Caco-2 (cell line): ENCODE measurements at regions not wholly inside any gene's neighbourhood (a gene's known extent, or its start where the extent isn't known, plus 50 kb on each side); places are given as distances from the start of the nearest gene placed in this dataset.

Experiments
- BruUV-seq: library from RNA; stranded (reverse); fragments of 400-500 nt; replicated peaks from 2 replicates; lab custom pipeline; 2021; lab: Mats Ljungman, UMichigan
- CTCF ChIA-PET: fragments of 300-600 bp; sonication (Branson Sonifier 250); formaldehyde crosslinking; loops from one replicate; lab custom pipeline; 2022; ENCODE audit warnings: antibody characterized with exemption; lab: Charles Lee
- POLR2A ChIA-PET: fragments of 300-600 bp; sonication (Branson Sonifier 250); formaldehyde crosslinking; loops from one replicate; lab custom pipeline; 2022; ENCODE audit warnings: antibody characterized with exemption; lab: Charles Lee
- DNase-seq, 2 experiments: peaks; one replicate each; pipeline versions ENCODE4 v3.0.0 to v3.0.0-alpha.2; 2020 to 2022
- H3K27me3 ChIP-seq: replicated peaks from 2 replicates; pipeline ENCODE4 v1.6.0; 2011; ENCODE audit warnings: low read length; ENCODE audit not compliant: control insufficient read depth, insufficient read depth
- H3K36me3 ChIP-seq: 2 replicates; pipeline ENCODE4 v1.5.1; 2011; ENCODE audit warnings: low read length; ENCODE audit not compliant: control insufficient read depth, insufficient read depth
- H3K4me1 ChIP-seq: fragments of 250-450 bp; sonication (Bioruptor Pico); 2 replicates; pipeline ENCODE4 v1.5.1; 2020; ENCODE audit warnings: mild to moderate bottlenecking
- H3K4me3 ChIP-seq: 2 replicates; pipeline ENCODE4 v1.5.1; 2011; ENCODE audit warnings: low read depth, mild to moderate bottlenecking, control low read depth, low read length
- H3K9me3 ChIP-seq: fragments of 250-450 bp; sonication (Bioruptor Pico); 2 replicates; pipeline ENCODE4 v1.5.1; 2020; ENCODE audit warnings: mild to moderate bottlenecking, moderate library complexity
- H3K27ac Mint-ChIP-seq: one replicate; pipeline ENCODE4 v1.8.0; 2022; ENCODE audit warnings: mixed read lengths; ENCODE audit not compliant: unreplicated experiment
- H3K27me3 Mint-ChIP-seq: one replicate; pipeline ENCODE4 v1.8.0; 2022; ENCODE audit warnings: mixed read lengths; ENCODE audit not compliant: insufficient read depth, unreplicated experiment
- H3K36me3 Mint-ChIP-seq: one replicate; pipeline ENCODE4 v1.8.0; 2022; ENCODE audit warnings: mild to moderate bottlenecking, mixed read lengths; ENCODE audit not compliant: insufficient read depth, unreplicated experiment
- H3K4me1 Mint-ChIP-seq: one replicate; pipeline ENCODE4 v1.8.0; 2022; ENCODE audit warnings: low read depth, mixed read lengths; ENCODE audit not compliant: unreplicated experiment
- H3K4me3 Mint-ChIP-seq: one replicate; pipeline ENCODE4 v1.8.0; 2022; ENCODE audit warnings: mild to moderate bottlenecking, moderate library complexity, mixed read lengths; ENCODE audit not compliant: unreplicated experiment
- H3K9me3 Mint-ChIP-seq: one replicate; pipeline ENCODE4 v1.8.0; 2022; ENCODE audit warnings: mixed read lengths; ENCODE audit not compliant: unreplicated experiment
- CTCF ChIP-seq, 2 experiments: fragments of 200-600 bp in 1 of 2; IDR thresholded peaks; 1 replicate in 1 of 2; 2 replicates in 1 of 2; pipeline versions ENCODE4 v1.5.1 to v1.8.0; 2011 to 2022; ENCODE audit warnings: antibody characterized with exemption in 1 of 2, control low read depth in 1 of 2, inconsistent platforms in 1 of 2, low read depth in 1 of 2, low read length in 1 of 2, mild to moderate bottlenecking in 1 of 2, moderate library complexity in 1 of 2; ENCODE audit not compliant: insufficient read depth in 1 of 2, severe bottlenecking in 1 of 2, unreplicated experiment in 1 of 2
- intact Hi-C: fragments of 100-400 bp; cut with micrococcal nuclease; formaldehyde crosslinking; loops from one replicate; pipeline ENCODE4 v1.10.0; 2022; ENCODE audit not compliant: unreplicated experiment

- H3K36me3 ChIP-seq: no peaks in the 10 kb centered on the region
- no peak for TF ChIP-seq CTCF (IDR thresholded peaks at IDR 0.05; ENCODE audit: insufficient read depth in 1 of 2, low read depth in 1 of 2, low read length in 1 of 2, severe bottlenecking in 1 of 2, unreplicated experiment in 1 of 2)
- no peak overlapping the region for H3K4me3 ChIP-seq
- H3K9me3 ChIP-seq: no peaks in the 10 kb centered on the region; the same call in 1 of the 2 replicates
- intact Hi-C loops: no loop called here
- H3K4me1 ChIP-seq: no peaks in the 10 kb centered on the region
- peaks cover 7% of the 10 kb centered on the region for H3K27me3 Mint-ChIP-seq
- no peaks in the 10 kb centered on the region for H3K36me3 Mint-ChIP-seq
- no peaks in the 10 kb centered on the region for H3K27me3 ChIP-seq
- DNase-seq: no peak
- no peaks in the 10 kb centered on the region for H3K9me3 Mint-ChIP-seq
- no peak overlapping the region for H3K27ac Mint-ChIP-seq
- no peak overlapping the region for H3K4me3 Mint-ChIP-seq
- CTCF ChIA-PET: no interaction called here
- no peaks in the 10 kb centered on the region for H3K4me1 Mint-ChIP-seq
- POLR2A ChIA-PET: no interaction called here
- BruUV-seq: no TSS peak
Observed at GRCh38 chr13:74633734-74634133, 499.5 kb upstream of the KLF12 start.

- no peaks in the 10 kb centered on the region for H3K36me3 Mint-ChIP-seq
- ChIA-PET CTCF (no interaction called here), POLR2A (no interaction called here)
- no peak for DNase-seq
- no peak for TF ChIP-seq CTCF (IDR thresholded peaks at IDR 0.05; ENCODE audit: insufficient read depth in 1 of 2, low read depth in 1 of 2, low read length in 1 of 2, severe bottlenecking in 1 of 2, unreplicated experiment in 1 of 2)
- intact Hi-C loops: no loop called here
- Histone ChIP-seq H3K36me3 (no peaks in the 10 kb centered on the region), H3K9me3 (no peaks in the 10 kb centered on the region; the same call in 1 of the 2 replicates), H3K27me3 (no peaks in the 10 kb centered on the region), H3K4me3 (no peak overlapping the region), H3K4me1 (no peaks in the 10 kb centered on the region)
- BruUV-seq: no TSS peak
- H3K27me3 Mint-ChIP-seq: peaks cover 13% of the 10 kb centered on the region
- no peak overlapping the region for H3K27ac Mint-ChIP-seq
- H3K4me1 Mint-ChIP-seq: no peaks in the 10 kb centered on the region
- no peaks in the 10 kb centered on the region for H3K9me3 Mint-ChIP-seq
- no peak overlapping the region for H3K4me3 Mint-ChIP-seq
Observed at GRCh38 chr13:74629985-74630384, 495.8 kb upstream of the KLF12 start.

- ChIA-PET CTCF (no interaction called here), POLR2A (no interaction called here)
- no peak for DNase-seq
- Histone ChIP-seq H3K4me1 (no peaks in the 10 kb centered on the region), H3K27me3 (no peaks in the 10 kb centered on the region), H3K9me3 (no peaks in the 10 kb centered on the region), H3K4me3 (no peak overlapping the region), H3K36me3 (no peaks in the 10 kb centered on the region)
- no peaks in the 10 kb centered on the region for H3K36me3 Mint-ChIP-seq
- H3K9me3 Mint-ChIP-seq: no peaks in the 10 kb centered on the region
- H3K4me3 Mint-ChIP-seq: no peak overlapping the region
- intact Hi-C loops: no loop called here
- H3K4me1 Mint-ChIP-seq: no peaks in the 10 kb centered on the region
- H3K27ac Mint-ChIP-seq: no peak overlapping the region
- peaks cover 16% of the 10 kb centered on the region for H3K27me3 Mint-ChIP-seq
- BruUV-seq: no TSS peak
- no peak for TF ChIP-seq CTCF (IDR thresholded peaks at IDR 0.05; ENCODE audit: insufficient read depth in 1 of 2, low read depth in 1 of 2, low read length in 1 of 2, severe bottlenecking in 1 of 2, unreplicated experiment in 1 of 2)
Observed at GRCh38 chr13:74625541-74625940, 491.3 kb upstream of the KLF12 start.
